SU-DHL-6 (cell line): ENCODE measurements at regions not wholly inside any gene's neighbourhood (a gene's known extent, or its start where the extent isn't known, plus 50 kb on each side); places are given as distances from the start of the nearest gene placed in this dataset.

Source experiments
- H2AFZ ChIP-seq: fragments of 200-600 bp; sonication (generic); 2 replicates; pipeline ENCODE4 v1.6.1; 2014; ENCODE audit warnings: low read depth, mild to moderate bottlenecking, moderate library complexity, mixed read lengths, antibody characterized with exemption, low read length; ENCODE audit not compliant: severe bottlenecking
- H3F3A ChIP-seq: fragments of 200-600 bp; shearing (Covaris generic); 2 replicates; pipeline ENCODE4 v1.6.0; 2016; ENCODE audit warnings: antibody characterized with exemption, mild to moderate bottlenecking; ENCODE audit not compliant: insufficient read depth
- H3K27ac ChIP-seq: fragments of 200-600 bp; sonication (generic); 2 replicates; pipeline ENCODE4 v1.5.1; 2016; ENCODE audit warnings: low read depth, mild to moderate bottlenecking, low read length, moderate library complexity, mixed read lengths
- H3K27me3 ChIP-seq: fragments of 200-600 bp; sonication (generic), shearing (Covaris generic); 2 replicates; pipeline ENCODE4 v1.6.0; 2014; ENCODE audit warnings: mild to moderate bottlenecking, low read length
- H3K36me3 ChIP-seq: fragments of 200-600 bp; sonication (generic); 2 replicates; pipeline ENCODE4 v1.6.1; 2014; ENCODE audit warnings: mild to moderate bottlenecking, low read length, mixed read lengths
- H3K4me2 ChIP-seq: fragments of 300-600, 200-600 bp; shearing (Covaris generic), sonication (generic); 2 replicates; pipeline ENCODE4 v1.6.0; 2014; ENCODE audit warnings: low read length, low read depth, mild to moderate bottlenecking; ENCODE audit not compliant: poor library complexity, severe bottlenecking
- H3K4me3 ChIP-seq: fragments of 200-600 bp; sonication (generic); 2 replicates; pipeline ENCODE4 v1.5.1; 2014; ENCODE audit warnings: antibody characterized with exemption, low read length, mild to moderate bottlenecking, mixed read lengths; ENCODE audit not compliant: insufficient read depth, poor library complexity, severe bottlenecking
- H3K79me2 ChIP-seq: fragments of 200-600 bp; sonication (generic); 2 replicates; pipeline ENCODE4 v1.6.1; 2014; ENCODE audit warnings: mild to moderate bottlenecking, low read length, moderate library complexity; ENCODE audit not compliant: insufficient read depth
- H3K9ac ChIP-seq: fragments of 200-600 bp; sonication (generic); 2 replicates; pipeline ENCODE4 v1.7.0; 2014; ENCODE audit warnings: mild to moderate bottlenecking, low read length
- H3K9me2 ChIP-seq: fragments of 200-600 bp; sonication (generic); replicated peaks from 2 replicates; pipeline ENCODE4 v1.6.1; 2014; ENCODE audit warnings: low read length; ENCODE audit not compliant: insufficient read depth
- H3K9me3 ChIP-seq: fragments of 200-600 bp; sonication (generic); 2 replicates; pipeline ENCODE4 v1.6.1; 2014; ENCODE audit warnings: low read length, mixed read lengths; ENCODE audit not compliant: insufficient read depth
- H4K20me1 ChIP-seq: fragments of 200-600 bp; sonication (generic); 2 replicates; pipeline ENCODE4 v1.6.1; 2014; ENCODE audit warnings: low read depth, mild to moderate bottlenecking, antibody characterized with exemption, low read length, moderate library complexity, mixed read lengths
- EZH2phosphoT487 ChIP-seq: fragments of 200-600 bp; sonication (generic), shearing (Covaris generic); conservative IDR thresholded peaks from 2 replicates; pipeline ENCODE4 v1.6.1; 2018; ENCODE audit warnings: mild to moderate bottlenecking, antibody characterized with exemption, low read length, moderate library complexity, mixed read lengths
- TF ChIP-seq, protein P1 (sequence below): fragments of 200-600 bp; sonication (generic); IDR thresholded peaks from one replicate; pipeline ENCODE4 v1.5.1; 2017; ENCODE audit warnings: antibody characterized with exemption, mild to moderate bottlenecking, low read length, moderate library complexity; ENCODE audit not compliant: insufficient read depth, poor library complexity, severe bottlenecking

GRCh38 chr5:124668353-124669299 lies 77.8 kb downstream of the ZNF608 start:
- no peaks in the 10 kb centered on the region for H3K9me3 ChIP-seq
- no peaks in the 10 kb centered on the region; the same call in 1 of the 2 replicates for H4K20me1 ChIP-seq
- H3K27ac ChIP-seq, result 0 out of 2 replicates have a peak overlapping the region, but pooled peaks have one; percentile 5
- H3K79me2 ChIP-seq, result peaks cover 99% of the 10 kb centered on the region
- no peaks in the 10 kb centered on the region for H3K9me2 ChIP-seq
- H3K4me3 ChIP-seq, result no peak overlapping the region
- H3F3A ChIP-seq, result peaks cover 18% of the 10 kb centered on the region; the same call in 1 of the 2 replicates
- no peak overlapping the region for H3K4me2 ChIP-seq
- no peaks in the 10 kb centered on the region for H3K27me3 ChIP-seq
- H3K9ac ChIP-seq, result no peak overlapping the region
- TF ChIP-seq EZH2phosphoT487, result no peak
- TF ChIP-seq, protein P1, sequence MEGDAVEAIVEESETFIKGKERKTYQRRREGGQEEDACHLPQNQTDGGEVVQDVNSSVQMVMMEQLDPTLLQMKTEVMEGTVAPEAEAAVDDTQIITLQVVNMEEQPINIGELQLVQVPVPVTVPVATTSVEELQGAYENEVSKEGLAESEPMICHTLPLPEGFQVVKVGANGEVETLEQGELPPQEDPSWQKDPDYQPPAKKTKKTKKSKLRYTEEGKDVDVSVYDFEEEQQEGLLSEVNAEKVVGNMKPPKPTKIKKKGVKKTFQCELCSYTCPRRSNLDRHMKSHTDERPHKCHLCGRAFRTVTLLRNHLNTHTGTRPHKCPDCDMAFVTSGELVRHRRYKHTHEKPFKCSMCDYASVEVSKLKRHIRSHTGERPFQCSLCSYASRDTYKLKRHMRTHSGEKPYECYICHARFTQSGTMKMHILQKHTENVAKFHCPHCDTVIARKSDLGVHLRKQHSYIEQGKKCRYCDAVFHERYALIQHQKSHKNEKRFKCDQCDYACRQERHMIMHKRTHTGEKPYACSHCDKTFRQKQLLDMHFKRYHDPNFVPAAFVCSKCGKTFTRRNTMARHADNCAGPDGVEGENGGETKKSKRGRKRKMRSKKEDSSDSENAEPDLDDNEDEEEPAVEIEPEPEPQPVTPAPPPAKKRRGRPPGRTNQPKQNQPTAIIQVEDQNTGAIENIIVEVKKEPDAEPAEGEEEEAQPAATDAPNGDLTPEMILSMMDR, result no peak
- no peaks in the 10 kb centered on the region; the same call in 1 of the 2 replicates for H3K36me3 ChIP-seq
- no peak overlapping the region for H2AFZ ChIP-seq

DNA sequence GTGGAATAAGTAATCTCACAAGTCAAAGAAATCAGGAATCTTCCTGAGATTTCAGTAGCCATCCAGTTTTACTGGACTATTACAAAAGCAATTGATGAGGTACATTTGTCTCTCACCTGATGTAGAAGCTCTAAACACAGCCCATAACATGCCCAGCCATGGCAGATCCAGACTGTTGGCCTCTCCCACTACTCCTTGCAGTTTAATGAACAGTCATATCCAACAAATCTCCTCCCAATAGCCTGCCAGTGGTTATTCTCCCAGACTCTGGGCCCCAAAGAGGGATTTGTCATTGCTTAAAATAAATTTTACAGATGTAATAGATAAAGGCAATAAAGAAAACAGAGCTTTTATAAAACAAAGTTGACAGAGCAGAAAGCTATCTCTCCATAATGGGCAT lies 80.8 kb downstream of the ZNF608 start:
- H3K9me2 ChIP-seq, result no peaks in the 10 kb centered on the region
- H3K9ac ChIP-seq, result peak overlapping the region; percentile 23; the same call in 1 of the 2 replicates
- peaks cover 99% of the 10 kb centered on the region for H3K79me2 ChIP-seq
- no peaks in the 10 kb centered on the region for H3K9me3 ChIP-seq
- H4K20me1 ChIP-seq, result no peaks in the 10 kb centered on the region
- peak overlapping the region; percentile 98 for H3K27ac ChIP-seq
- H3K4me2 ChIP-seq, result peak overlapping the region; percentile 42
- H3F3A ChIP-seq, result peaks cover 45% of the 10 kb centered on the region
- no peak for TF ChIP-seq EZH2phosphoT487
- TF ChIP-seq, protein P1, result no peak
- H3K36me3 ChIP-seq, result no peaks in the 10 kb centered on the region
- H2AFZ ChIP-seq, result no peak overlapping the region
- H3K4me3 ChIP-seq, result no peak overlapping the region
- no peaks in the 10 kb centered on the region for H3K27me3 ChIP-seq

- H3K9me2 ChIP-seq, result no peaks in the 10 kb centered on the region
- H3K36me3 ChIP-seq, result no peaks in the 10 kb centered on the region
- no peaks in the 10 kb centered on the region for H3K9me3 ChIP-seq
- peak overlapping the region; percentile 76; the same call in 1 of the 2 replicates for H3K9ac ChIP-seq
- no peak for TF ChIP-seq EZH2phosphoT487
- TF ChIP-seq, protein P1, result no peak
- H4K20me1 ChIP-seq, result no peaks in the 10 kb centered on the region
- H3K27me3 ChIP-seq, result no peaks in the 10 kb centered on the region
- no peak overlapping the region for H3K4me3 ChIP-seq
- peaks cover 99% of the 10 kb centered on the region for H3K79me2 ChIP-seq
- H3K4me2 ChIP-seq, result peak overlapping the region; percentile 42
- peak overlapping the region; percentile 98 for H3K27ac ChIP-seq
- peaks cover 48% of the 10 kb centered on the region for H3F3A ChIP-seq
- H2AFZ ChIP-seq, result no peak overlapping the region
Observed at GRCh38 chr5:124665035-124665434, 81.4 kb downstream of the ZNF608 start.
